WERI-Rb-1 (cell line): ENCODE measurements at regions not wholly inside any gene's neighbourhood (a gene's known extent, or its start where the extent isn't known, plus 50 kb on each side); places are given as distances from the start of the nearest gene placed in this dataset.

Source experiments
- DNase-seq: peaks from one replicate; pipeline ENCODE4 v3.0.0-alpha.2; 2020
- H3K27ac ChIP-seq: fragments of 250-450 bp; sonication (Bioruptor Pico); 2 replicates; pipeline ENCODE4 v1.5.1; 2020; ENCODE audit warnings: mild to moderate bottlenecking, moderate library complexity
- H3K27me3 ChIP-seq: fragments of 250-450 bp; sonication (Bioruptor Pico); 2 replicates; pipeline ENCODE4 v1.5.1; 2021; ENCODE audit warnings: mild to moderate bottlenecking, low read depth, moderate library complexity; ENCODE audit not compliant: insufficient read depth, severe bottlenecking
- H3K36me3 ChIP-seq: fragments of 250-450 bp; sonication (Bioruptor Pico); 2 replicates; pipeline ENCODE4 v1.5.1; 2020; ENCODE audit warnings: mild to moderate bottlenecking, moderate library complexity
- H3K4me3 ChIP-seq: 2 replicates; pipeline ENCODE4 v1.5.1; 2011; ENCODE audit warnings: low read depth, mild to moderate bottlenecking, control low read depth, low read length
- H3K9me3 ChIP-seq: fragments of 250-450 bp; sonication (Bioruptor Pico); 2 replicates; pipeline ENCODE4 v1.5.1; 2021; ENCODE audit warnings: mild to moderate bottlenecking, moderate library complexity; ENCODE audit not compliant: severe bottlenecking
- CTCF ChIP-seq: IDR thresholded peaks from 2 replicates; pipeline ENCODE4 v1.5.1; 2011; ENCODE audit warnings: low read depth, mild to moderate bottlenecking, control low read depth, inconsistent platforms, low read length

- Histone ChIP-seq H3K27ac (no peak overlapping the region), H3K4me3 (no peak overlapping the region), H3K36me3 (no peaks in the 10 kb centered on the region), H3K9me3 (no peaks in the 10 kb centered on the region), H3K27me3 (no peaks in the 10 kb centered on the region)
- no peak for TF ChIP-seq CTCF
- no peak for DNase-seq
These were observed 92.1 kb downstream of the ACKR3 start for GRCh38 chr2:236661762-236662110.

- Histone ChIP-seq H3K27ac (no peak overlapping the region), H3K27me3 (no peaks in the 10 kb centered on the region), H3K36me3 (no peaks in the 10 kb centered on the region), H3K4me3 (no peak overlapping the region), H3K9me3 (no peaks in the 10 kb centered on the region)
- DNase-seq = no peak
- no peak for TF ChIP-seq CTCF
These were observed 92.9 kb downstream of the ACKR3 start for GRCh38 chr2:236662231-236663185.

- no peaks in the 10 kb centered on the region for H3K9me3 ChIP-seq
- no peak overlapping the region for H3K4me3 ChIP-seq
- no peaks in the 10 kb centered on the region for H3K27me3 ChIP-seq
- no peak for TF ChIP-seq CTCF
- no peak for DNase-seq
- H3K27ac ChIP-seq = no peak overlapping the region
- no peaks in the 10 kb centered on the region for H3K36me3 ChIP-seq
These were observed 93.9 kb downstream of the ACKR3 start for GRCh38 chr2:236663287-236664101.

GRCh38 chr2:236664136-236664535 is 94.5 kb downstream of the ACKR3 start:
- DNase-seq = no peak
- Histone ChIP-seq H3K9me3 (no peaks in the 10 kb centered on the region), H3K36me3 (no peaks in the 10 kb centered on the region), H3K4me3 (no peak overlapping the region), H3K27ac (no peak overlapping the region), H3K27me3 (no peaks in the 10 kb centered on the region)
- TF ChIP-seq CTCF = no peak

- Histone ChIP-seq H3K36me3 (no peaks in the 10 kb centered on the region), H3K27ac (no peak overlapping the region), H3K9me3 (no peaks in the 10 kb centered on the region), H3K4me3 (no peak overlapping the region), H3K27me3 (no peaks in the 10 kb centered on the region)
- no peak for TF ChIP-seq CTCF
- DNase-seq = no peak
These were observed 95.5 kb downstream of the ACKR3 start for GRCh38 chr2:236665101-236665500.
